Endothelial cell of umbilical vein (primary cell): ENCODE measurements at regions not wholly inside any gene's neighbourhood (a gene's known extent, or its start where the extent isn't known, plus 50 kb on each side); places are given as distances from the start of the nearest gene placed in this dataset.

Experiments used
- BruUV-seq: library from RNA; stranded (reverse); fragments of 400-500 nt; replicated peaks from 2 replicates; lab custom pipeline; 2021; lab: Mats Ljungman, UMichigan
- CTCF ChIA-PET: fragments of 300-600, 350-600 bp; sonication (Branson Sonifier 250); formaldehyde crosslinking; loops from one replicate; lab custom pipeline; 2021; ENCODE audit warnings: antibody characterized with exemption, inconsistent platforms; lab: Charles Lee
- POLR2A ChIA-PET: fragments of 300-600, 350-600 bp; sonication (Branson Sonifier 250); formaldehyde crosslinking; loops from one replicate; lab custom pipeline; 2021; ENCODE audit warnings: antibody characterized with exemption, inconsistent platforms; lab: Charles Lee
- DNase-seq: peaks from one replicate; pipeline ENCODE4 v3.0.0-alpha.2; 2011; ENCODE audit warnings: low read depth, low spot score
- FAIRE-seq: peaks from 2 replicates; lab custom pipeline; 2011; peaks lifted over from hg19 to GRCh38; lab: Jason Lieb, UNC
- H2AFZ ChIP-seq: 2 replicates; pipeline ENCODE4 v1.6.0; 2012; ENCODE audit warnings: low read depth, low read length, control low read depth, inconsistent platforms
- H3K27ac ChIP-seq: 2 replicates; pipeline ENCODE4 v1.5.1; 2011; ENCODE audit warnings: low read depth, mild to moderate bottlenecking, control low read depth, low read length, moderate library complexity; ENCODE audit not compliant: insufficient read depth
- H3K27me3 ChIP-seq, 2 experiments: 2 replicates each; pipeline versions ENCODE4 v1.6.0 to v1.6.1; 2011; ENCODE audit warnings: low read length in 2 of 2, mixed read lengths in 1 of 2; ENCODE audit not compliant: control insufficient read depth in 2 of 2, insufficient read depth in 2 of 2
- H3K36me3 ChIP-seq, 2 experiments: 2 replicates in 1 of 2; 3 replicates in 1 of 2; pipeline ENCODE4 v1.5.1; 2011; ENCODE audit warnings: low read length in 2 of 2, mild to moderate bottlenecking in 1 of 2, moderate library complexity in 1 of 2; ENCODE audit not compliant: control insufficient read depth in 2 of 2, insufficient read depth in 2 of 2; ENCODE audit errors: extremely low read depth in 1 of 2
- H3K4me1 ChIP-seq: 3 replicates; pipeline ENCODE4 v1.5.1; 2011; ENCODE audit warnings: mild to moderate bottlenecking, low read length; ENCODE audit not compliant: control insufficient read depth, insufficient read depth; ENCODE audit errors: extremely low read depth
- H3K4me2 ChIP-seq: 2 replicates; pipeline ENCODE4 v1.6.1; 2011; ENCODE audit warnings: low read length, control low read depth, mixed read lengths; ENCODE audit not compliant: insufficient read depth
- H3K4me3 ChIP-seq, 3 experiments: fragments of 200-600 bp in 1 of 3; sonication (generic), shearing (Covaris generic) in 1 of 3; replicated peaks in 1 of 3; 2 replicates each; pipeline ENCODE4 v1.5.1; 2011 to 2016; ENCODE audit warnings: control low read depth in 3 of 3, low read length in 3 of 3, mild to moderate bottlenecking in 2 of 3, inconsistent platforms in 1 of 3, low read depth in 1 of 3, moderate library complexity in 1 of 3; ENCODE audit not compliant: insufficient read depth in 1 of 3
- H3K79me2 ChIP-seq: 2 replicates; pipeline ENCODE4 v1.6.0; 2012; ENCODE audit warnings: low read length, inconsistent platforms; ENCODE audit not compliant: control insufficient read depth, insufficient read depth
- H3K9ac ChIP-seq: replicated peaks from 2 replicates; pipeline ENCODE3; 2011; ENCODE audit warnings: low read length, control low read depth; ENCODE audit not compliant: insufficient read depth; ENCODE audit errors: extremely low read depth
- H3K9me1 ChIP-seq: replicated peaks from 3 replicates; pipeline ENCODE4 v1.6.0; 2011; ENCODE audit warnings: mild to moderate bottlenecking, low read length; ENCODE audit not compliant: control insufficient read depth, insufficient read depth; ENCODE audit errors: extremely low read depth
- H3K9me3 ChIP-seq: replicated peaks from 2 replicates; pipeline ENCODE4 v1.5.1; 2012; ENCODE audit warnings: low read length, inconsistent platforms; ENCODE audit not compliant: control insufficient read depth, insufficient read depth
- H4K20me1 ChIP-seq: replicated peaks from 2 replicates; pipeline ENCODE3; 2011; ENCODE audit warnings: mild to moderate bottlenecking, low read length; ENCODE audit not compliant: control insufficient read depth, insufficient read depth; ENCODE audit errors: extremely low read depth
- CTCF ChIP-seq, 2 donors: IDR thresholded peaks; 1 replicate in 1 of 2; 2 replicates in 1 of 2; pipeline ENCODE4 v1.5.1; 2011; ENCODE audit warnings: low read length in 2 of 2, mild to moderate bottlenecking in 2 of 2, moderate library complexity in 2 of 2, control low read depth in 1 of 2, inconsistent platforms in 1 of 2, low read depth in 1 of 2; ENCODE audit not compliant: insufficient read depth in 1 of 2; ENCODE audit errors: extremely low read depth in 1 of 2
- EZH2 ChIP-seq: IDR thresholded peaks from 2 replicates; pipeline ENCODE4 v1.6.1; 2012; ENCODE audit warnings: borderline replicate concordance, low read depth, mild to moderate bottlenecking, moderate library complexity, low read length, inconsistent platforms; ENCODE audit not compliant: severe bottlenecking
- FOS ChIP-seq: IDR thresholded peaks from 2 replicates; pipeline ENCODE4 v1.6.1; 2011; ENCODE audit warnings: mild to moderate bottlenecking, low read length, moderate library complexity, borderline replicate concordance; ENCODE audit not compliant: insufficient read depth
- GATA2 ChIP-seq: IDR thresholded peaks from 2 replicates; pipeline ENCODE4 v1.7.0; 2011; ENCODE audit warnings: low read depth, mild to moderate bottlenecking, moderate library complexity, mixed read lengths, low read length; ENCODE audit not compliant: insufficient read length, insufficient read depth
- JUN ChIP-seq: IDR thresholded peaks from 2 replicates; pipeline ENCODE4 v1.6.1; 2011; ENCODE audit warnings: borderline replicate concordance, low read depth; ENCODE audit not compliant: insufficient read length, insufficient read depth
- MAX ChIP-seq: IDR thresholded peaks from 2 replicates; pipeline ENCODE4 v1.6.1; 2011; ENCODE audit not compliant: insufficient read depth, insufficient read length
- MYC ChIP-seq: IDR thresholded peaks from one replicate; pipeline ENCODE4 v1.6.1; 2011; ENCODE audit warnings: mild to moderate bottlenecking, low read depth, low read length
- POLR2A ChIP-seq: IDR thresholded peaks from 2 replicates; pipeline ENCODE4 v1.6.1; 2012; ENCODE audit warnings: low read depth, mild to moderate bottlenecking, control low read depth, low read length
- POLR2AphosphoS5 ChIP-seq: IDR thresholded peaks from 2 replicates; pipeline ENCODE4 v1.6.1; 2012; ENCODE audit warnings: low read depth, mild to moderate bottlenecking, control low read depth, low read length, moderate library complexity; ENCODE audit not compliant: insufficient read depth
- dilution Hi-C: fragments of 300-500 bp; cut with MboI; formaldehyde crosslinking; loops from one replicate; pipeline ENCODE4 v1.15.0; 2019; ENCODE audit warnings: low sequenced_read_pairs; ENCODE audit not compliant: extremely low pct_ligation_motif_present
- intact Hi-C: fragments of 100-400 bp; cut with micrococcal nuclease; formaldehyde crosslinking; loops from one replicate; pipeline ENCODE4 v1.10.0; 2022

- Histone ChIP-seq H4K20me1 (no peaks in the 10 kb centered on the region), H3K79me2 (no peaks in the 10 kb centered on the region), H3K4me1 (no peaks in the 10 kb centered on the region), H3K27ac (no peak overlapping the region), H2AFZ (no peak overlapping the region), H3K9me1 (no peaks in the 10 kb centered on the region), H3K4me3 (no peak overlapping the region), H3K9me3 (peaks cover 4% of the 10 kb centered on the region), H3K27me3 (no peaks in the 10 kb centered on the region), H3K36me3 (no peaks in the 10 kb centered on the region), H3K9ac (no peak overlapping the region), H3K4me2 (no peak overlapping the region)
- DNase-seq: no peak
- intact Hi-C loops: no loop called here
- dilution Hi-C loops: no loop called here
- TF ChIP-seq FOS (no peak), POLR2A (no peak), EZH2 (no peak), MAX (no peak), MYC (no peak), GATA2 (no peak), JUN (no peak), CTCF (IDR thresholded peaks at IDR 0.05; ENCODE audit: extremely low read depth in 1 of 2, insufficient read depth in 1 of 2, low read depth in 1 of 2, low read length in 2 of 2) (no peak), POLR2AphosphoS5 (no peak)
- no TSS peak for BruUV-seq
- CTCF ChIA-PET: no interaction called here
- POLR2A ChIA-PET: no interaction called here
- no peak for FAIRE-seq
Observed at GRCh38 chr20:18886756-18887155, 73.2 kb downstream of the SCP2D1 start.
